ENCODE measurements at regions not wholly inside any gene's neighbourhood (a gene's known extent, or its start where the extent isn't known, plus 50 kb on each side); places are given as distances from the start of the nearest gene placed in this dataset.
"Not testable (repeated sequence)": the region's sequence is repeated elsewhere in the genome, so short reads cannot be mapped to it uniquely, and the experiment has no call there.

- Histone ChIP-seq H3K9ac (ENCODE audit: low read length in 5 of 5) (no peak overlapping the region), H3K27me3 (ENCODE audit: control insufficient read depth in 5 of 5, insufficient read depth in 4 of 5, low read length in 5 of 5) (no peaks in the 10 kb centered on the region), H3K27ac (ENCODE audit: low read depth, low read length) (no peak overlapping the region), H3K4me1 (ENCODE audit: control insufficient read depth in 5 of 5, insufficient read depth in 5 of 5, low read length in 5 of 5) (no peaks in the 10 kb centered on the region), H3K4me3 (ENCODE audit: low read depth in 1 of 5, low read length in 5 of 5) (no peak overlapping the region), H3K9me3 (ENCODE audit: control insufficient read depth in 5 of 5, low read length in 5 of 5) (no peaks in the 10 kb centered on the region), H3K36me3 (ENCODE audit: control insufficient read depth in 5 of 5, insufficient read depth in 5 of 5, low read length in 5 of 5) (no peaks in the 10 kb centered on the region)
Observed at GRCh38 chr4:188439641-188440311, 300.5 kb downstream of the TRIML1 start.

GRCh38 chr4:188444500-188444899, 305.3 kb downstream of the TRIML1 start:
- no peak overlapping the region for H3K27ac ChIP-seq (ENCODE audit: low read depth, low read length)
- no peak overlapping the region for H3K9ac ChIP-seq (ENCODE audit: low read length in 5 of 5)
- H3K4me1 ChIP-seq (ENCODE audit: control insufficient read depth in 5 of 5, insufficient read depth in 5 of 5, low read length in 5 of 5), result no peaks in the 10 kb centered on the region
- no peaks in the 10 kb centered on the region for H3K27me3 ChIP-seq (ENCODE audit: control insufficient read depth in 5 of 5, insufficient read depth in 4 of 5, low read length in 5 of 5)
- H3K36me3 ChIP-seq (ENCODE audit: control insufficient read depth in 5 of 5, insufficient read depth in 5 of 5, low read length in 5 of 5), result no peaks in the 10 kb centered on the region
- no peaks in the 10 kb centered on the region for H3K9me3 ChIP-seq (ENCODE audit: control insufficient read depth in 5 of 5, low read length in 5 of 5)
- H3K4me3 ChIP-seq (ENCODE audit: low read depth in 1 of 5, low read length in 5 of 5), result no peak overlapping the region

GRCh38 chr4:188448996-188449395, 309.8 kb downstream of the TRIML1 start:
- H3K4me3 ChIP-seq (ENCODE audit: low read depth in 1 of 5, low read length in 5 of 5); H3K36me3 ChIP-seq (ENCODE audit: control insufficient read depth in 5 of 5, insufficient read depth in 5 of 5, low read length in 5 of 5); H3K9me3 ChIP-seq (ENCODE audit: control insufficient read depth in 5 of 5, low read length in 5 of 5); H3K9ac ChIP-seq (ENCODE audit: low read length in 5 of 5); H3K27ac ChIP-seq (ENCODE audit: low read depth, low read length); H3K4me1 ChIP-seq (ENCODE audit: control insufficient read depth in 5 of 5, insufficient read depth in 5 of 5, low read length in 5 of 5); H3K27me3 ChIP-seq (ENCODE audit: control insufficient read depth in 5 of 5, insufficient read depth in 4 of 5, low read length in 5 of 5): not testable (repeated sequence)

GRCh38 chr4:188450571-188450970, 311.3 kb downstream of the TRIML1 start:
- Histone ChIP-seq H3K4me3 (ENCODE audit: low read depth in 1 of 5, low read length in 5 of 5) (no peak overlapping the region), H3K9ac (ENCODE audit: low read length in 5 of 5) (no peak overlapping the region), H3K27ac (ENCODE audit: low read depth, low read length) (no peak overlapping the region), H3K9me3 (ENCODE audit: control insufficient read depth in 5 of 5, low read length in 5 of 5) (no peaks in the 10 kb centered on the region), H3K36me3 (ENCODE audit: control insufficient read depth in 5 of 5, insufficient read depth in 5 of 5, low read length in 5 of 5) (no peaks in the 10 kb centered on the region), H3K27me3 (ENCODE audit: control insufficient read depth in 5 of 5, insufficient read depth in 4 of 5, low read length in 5 of 5) (no peaks in the 10 kb centered on the region), H3K4me1 (ENCODE audit: control insufficient read depth in 5 of 5, insufficient read depth in 5 of 5, low read length in 5 of 5) (no peaks in the 10 kb centered on the region)

GRCh38 chr4:188452097-188452496, 312.9 kb downstream of the TRIML1 start:
- Histone ChIP-seq H3K27me3 (ENCODE audit: control insufficient read depth in 5 of 5, insufficient read depth in 4 of 5, low read length in 5 of 5) (no peaks in the 10 kb centered on the region), H3K4me1 (ENCODE audit: control insufficient read depth in 5 of 5, insufficient read depth in 5 of 5, low read length in 5 of 5) (no peaks in the 10 kb centered on the region), H3K36me3 (ENCODE audit: control insufficient read depth in 5 of 5, insufficient read depth in 5 of 5, low read length in 5 of 5) (no peaks in the 10 kb centered on the region), H3K9me3 (ENCODE audit: control insufficient read depth in 5 of 5, low read length in 5 of 5) (peaks cover 0 to under 1% (median 0%) of the 10 kb centered on the region in 5 donors), H3K4me3 (ENCODE audit: low read depth in 1 of 5, low read length in 5 of 5) (no peak overlapping the region), H3K9ac (ENCODE audit: low read length in 5 of 5) (no peak overlapping the region), H3K27ac (ENCODE audit: low read depth, low read length) (no peak overlapping the region)

- no peak overlapping the region for H3K27ac ChIP-seq (ENCODE audit: low read depth, low read length)
- H3K4me1 ChIP-seq (ENCODE audit: control insufficient read depth in 5 of 5, insufficient read depth in 5 of 5, low read length in 5 of 5), result no peaks in the 10 kb centered on the region
- H3K27me3 ChIP-seq (ENCODE audit: control insufficient read depth in 5 of 5, insufficient read depth in 4 of 5, low read length in 5 of 5), result no peaks in the 10 kb centered on the region
- no peak overlapping the region for H3K4me3 ChIP-seq (ENCODE audit: low read depth in 1 of 5, low read length in 5 of 5)
- H3K9me3 ChIP-seq (ENCODE audit: control insufficient read depth in 5 of 5, low read length in 5 of 5), result peaks cover 0 to 3% (median 0%) of the 10 kb centered on the region in 5 donors
- no peak overlapping the region for H3K9ac ChIP-seq (ENCODE audit: low read length in 5 of 5)
- no peaks in the 10 kb centered on the region for H3K36me3 ChIP-seq (ENCODE audit: control insufficient read depth in 5 of 5, insufficient read depth in 5 of 5, low read length in 5 of 5)
Observed at GRCh38 chr4:188454575-188454974, 315.3 kb downstream of the TRIML1 start.

GRCh38 chr4:188455062-188455752, 316.0 kb downstream of the TRIML1 start:
- Histone ChIP-seq H3K9me3 (ENCODE audit: control insufficient read depth in 5 of 5, low read length in 5 of 5) (peaks cover 0 to 3% (median 0%) of the 10 kb centered on the region in 5 donors), H3K4me1 (ENCODE audit: control insufficient read depth in 5 of 5, insufficient read depth in 5 of 5, low read length in 5 of 5) (no peaks in the 10 kb centered on the region), H3K9ac (ENCODE audit: low read length in 5 of 5) (no peak overlapping the region), H3K27me3 (ENCODE audit: control insufficient read depth in 5 of 5, insufficient read depth in 4 of 5, low read length in 5 of 5) (no peaks in the 10 kb centered on the region), H3K4me3 (ENCODE audit: low read depth in 1 of 5, low read length in 5 of 5) (peak overlapping the region in 2 of 5 donors; percentile 7 to 64), H3K36me3 (ENCODE audit: control insufficient read depth in 5 of 5, insufficient read depth in 5 of 5, low read length in 5 of 5) (no peaks in the 10 kb centered on the region), H3K27ac (ENCODE audit: low read depth, low read length) (no peak overlapping the region)

GRCh38 chr4:188459381-188459780, 320.1 kb downstream of the TRIML1 start:
- H3K9ac ChIP-seq (ENCODE audit: low read length in 5 of 5), result no peak overlapping the region
- H3K27ac ChIP-seq (ENCODE audit: low read depth, low read length), result no peak overlapping the region
- no peak overlapping the region for H3K4me3 ChIP-seq (ENCODE audit: low read depth in 1 of 5, low read length in 5 of 5)
- no peaks in the 10 kb centered on the region for H3K27me3 ChIP-seq (ENCODE audit: control insufficient read depth in 5 of 5, insufficient read depth in 4 of 5, low read length in 5 of 5)
- H3K4me1 ChIP-seq (ENCODE audit: control insufficient read depth in 5 of 5, insufficient read depth in 5 of 5, low read length in 5 of 5), result no peaks in the 10 kb centered on the region
- peaks cover 0 to 7% (median 0%) of the 10 kb centered on the region in 5 donors for H3K9me3 ChIP-seq (ENCODE audit: control insufficient read depth in 5 of 5, low read length in 5 of 5)
- H3K36me3 ChIP-seq (ENCODE audit: control insufficient read depth in 5 of 5, insufficient read depth in 5 of 5, low read length in 5 of 5), result no peaks in the 10 kb centered on the region

- no peak overlapping the region for H3K4me3 ChIP-seq (ENCODE audit: low read depth in 1 of 5, low read length in 5 of 5)
- H3K36me3 ChIP-seq (ENCODE audit: control insufficient read depth in 5 of 5, insufficient read depth in 5 of 5, low read length in 5 of 5), result no peaks in the 10 kb centered on the region
- H3K9ac ChIP-seq (ENCODE audit: low read length in 5 of 5), result no peak overlapping the region
- no peak overlapping the region for H3K27ac ChIP-seq (ENCODE audit: low read depth, low read length)
- peaks cover 0 to 11% (median 0%) of the 10 kb centered on the region in 5 donors for H3K9me3 ChIP-seq (ENCODE audit: control insufficient read depth in 5 of 5, low read length in 5 of 5)
- no peaks in the 10 kb centered on the region for H3K4me1 ChIP-seq (ENCODE audit: control insufficient read depth in 5 of 5, insufficient read depth in 5 of 5, low read length in 5 of 5)
- H3K27me3 ChIP-seq (ENCODE audit: control insufficient read depth in 5 of 5, insufficient read depth in 4 of 5, low read length in 5 of 5), result no peaks in the 10 kb centered on the region
Observed at GRCh38 chr4:188463909-188464308, 324.7 kb downstream of the TRIML1 start.

GRCh38 chr4:188466001-188466400, 326.8 kb downstream of the TRIML1 start:
- Histone ChIP-seq H3K9me3 (ENCODE audit: control insufficient read depth in 5 of 5, low read length in 5 of 5) (peaks cover 0 to 11% (median 0%) of the 10 kb centered on the region in 5 donors), H3K4me1 (ENCODE audit: control insufficient read depth in 5 of 5, insufficient read depth in 5 of 5, low read length in 5 of 5) (no peaks in the 10 kb centered on the region), H3K36me3 (ENCODE audit: control insufficient read depth in 5 of 5, insufficient read depth in 5 of 5, low read length in 5 of 5) (no peaks in the 10 kb centered on the region), H3K9ac (ENCODE audit: low read length in 5 of 5) (no peak overlapping the region), H3K27ac (ENCODE audit: low read depth, low read length) (no peak overlapping the region), H3K27me3 (ENCODE audit: control insufficient read depth in 5 of 5, insufficient read depth in 4 of 5, low read length in 5 of 5) (no peaks in the 10 kb centered on the region), H3K4me3 (ENCODE audit: low read depth in 1 of 5, low read length in 5 of 5) (no peak overlapping the region)

All from subcutaneous abdominal adipose tissue (tissue), 5 donors.